Transverse colon (tissue), 4 donors: ENCODE measurements at regions not wholly inside any gene's neighbourhood (a gene's known extent, or its start where the extent isn't known, plus 50 kb on each side); places are given as distances from the start of the nearest gene placed in this dataset.

Source experiments
- DNase-seq: peaks from one replicate; pipeline ENCODE4 v3.0.0-alpha.2; 2019
- H3K27ac ChIP-seq, 4 donors: fragments of 200-600 bp; sonication (generic); 2 replicates each; pipeline ENCODE4 v1.5.1; 2016 to 2018; ENCODE audit warnings: inconsistent platforms in 4 of 4
- H3K27me3 ChIP-seq: fragments of 200-600 bp; sonication (generic); 2 replicates; pipeline ENCODE4 v1.5.1; 2017; ENCODE audit warnings: inconsistent platforms
- H3K36me3 ChIP-seq, 4 donors: fragments of 200-600 bp; sonication (generic); 2 replicates each; pipeline ENCODE4 v1.5.1; 2017 to 2019; ENCODE audit warnings: inconsistent platforms in 4 of 4
- H3K4me1 ChIP-seq, 4 donors: fragments of 200-600 bp; sonication (generic); 2 replicates each; pipeline ENCODE4 v1.5.1; 2017 to 2020; ENCODE audit warnings: inconsistent platforms in 4 of 4
- H3K4me3 ChIP-seq, 4 donors: fragments of 200-600 bp; sonication (generic); 1 replicate in 1 of 4; 2 replicates in 3 of 4; pipeline versions ENCODE4 v1.5.1 to v1.6.1; 2017 to 2019; ENCODE audit warnings: inconsistent platforms in 4 of 4
- H3K9me3 ChIP-seq, 2 donors: fragments of 200-600 bp; sonication (generic); 2 replicates each; pipeline ENCODE4 v1.5.1; 2017 to 2019; ENCODE audit warnings: inconsistent platforms in 2 of 2
- EP300 ChIP-seq: sonication (generic); formaldehyde crosslinking; IDR thresholded peaks from one replicate; pipeline ENCODE4 v1.6.1; 2017; ENCODE audit warnings: antibody characterized with exemption, low read depth
- POLR2A ChIP-seq: fragments of 450-650 bp; IDR thresholded peaks from one replicate; pipeline ENCODE4 v1.6.1; 2016; ENCODE audit warnings: antibody characterized with exemption, mild to moderate bottlenecking, moderate library complexity
- POLR2AphosphoS5 ChIP-seq, 3 donors: sonication (generic); formaldehyde crosslinking; IDR thresholded peaks; one replicate each; pipeline ENCODE4 v1.6.1; 2016; ENCODE audit warnings: antibody characterized with exemption in 3 of 3
- WGBS, 2 donors: methylation state at CpG; one replicate each; pipeline ENCODE4 v1.1.5; 2018; ENCODE audit warnings: low coverage in 1 of 2; 5-methylcytosine and 5-hydroxymethylcytosine counted together
- in situ Hi-C, 4 donors: fragments of 200-750 bp; cut with MboI; loops; one replicate each; pipeline versions ENCODE4 v1.15.0 to v1.15.1; 2017; ENCODE audit warnings: low sequenced_read_pairs in 3 of 4, low pct_ligation_motif_present in 1 of 4, low pct_unique_long_range_greater_than_20kb in 1 of 4
- intact Hi-C: fragments of 100-400 bp; cut with DNase I; formaldehyde crosslinking; loops from one replicate; pipeline ENCODE4 v1.15.1; 2023; ENCODE audit warnings: low total_unique reads
- TF ChIP-seq, protein P1 (sequence below), 5 experiments: fragments of 200-600 bp in 3 of 5; fragments of 450-650 bp in 2 of 5; sonication (generic) in 3 of 5; IDR thresholded peaks; 1 replicate in 2 of 5; 2 replicates in 3 of 5; pipeline ENCODE4 v1.5.1; 2016 to 2017; ENCODE audit warnings: antibody characterized with exemption in 5 of 5, inconsistent platforms in 3 of 5, mild to moderate bottlenecking in 2 of 5, moderate library complexity in 1 of 5

DNA sequence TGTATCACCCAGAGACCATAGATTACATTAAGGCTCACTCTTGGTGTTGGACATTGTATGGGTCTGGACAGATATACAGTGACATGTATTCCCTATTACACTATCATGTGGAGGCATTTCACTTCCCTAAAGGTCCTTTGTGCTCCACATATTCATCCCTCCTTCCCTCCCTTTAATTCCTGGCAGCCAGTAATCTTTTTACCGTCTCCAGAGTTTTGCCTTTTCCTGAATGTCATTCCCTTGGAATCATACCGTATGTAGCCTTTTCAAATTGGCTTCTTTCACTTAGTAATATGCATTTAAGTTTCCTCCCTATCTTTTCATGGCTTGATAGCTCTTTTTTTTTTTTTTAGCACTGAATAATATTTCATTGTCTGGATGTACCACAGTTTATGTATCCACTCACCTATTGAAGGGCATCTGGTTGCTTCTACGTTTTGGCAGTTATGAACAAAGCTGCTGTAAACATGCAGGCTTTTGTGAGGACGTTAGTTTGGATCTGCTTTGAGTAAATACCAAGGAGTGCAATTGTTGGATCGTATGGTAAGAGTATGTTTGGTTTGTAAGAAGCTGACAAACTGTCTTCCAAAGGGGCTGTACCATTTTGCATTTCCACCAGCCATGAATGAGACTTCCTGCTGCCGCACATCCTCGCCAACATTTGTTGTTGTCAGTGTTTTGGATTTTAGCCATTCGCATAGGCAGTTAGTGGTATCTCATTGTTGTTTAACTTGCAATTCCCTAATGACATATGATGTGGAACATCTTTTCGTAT, 122.1 kb upstream of the SMIM23 start:
- intact Hi-C loops, result no loop called here
- no peak for DNase-seq
- H3K36me3 ChIP-seq, result no peaks in the 10 kb centered on the region
- in situ Hi-C loops, result no loop called here
- WGBS, 2 donors, result 75 to 78% methylated on average over 9 of the region's 9 CpGs
- H3K27me3 ChIP-seq, result no peaks in the 10 kb centered on the region
- no peak overlapping the region for H3K27ac ChIP-seq
- no peaks in the 10 kb centered on the region for H3K4me1 ChIP-seq
- no peaks in the 10 kb centered on the region for H3K9me3 ChIP-seq
- H3K4me3 ChIP-seq, result no peak overlapping the region
- TF ChIP-seq EP300 (no peak), POLR2AphosphoS5 (IDR thresholded peaks at IDR 0.05) (no peak), POLR2A (no peak)
- TF ChIP-seq, protein P1, sequence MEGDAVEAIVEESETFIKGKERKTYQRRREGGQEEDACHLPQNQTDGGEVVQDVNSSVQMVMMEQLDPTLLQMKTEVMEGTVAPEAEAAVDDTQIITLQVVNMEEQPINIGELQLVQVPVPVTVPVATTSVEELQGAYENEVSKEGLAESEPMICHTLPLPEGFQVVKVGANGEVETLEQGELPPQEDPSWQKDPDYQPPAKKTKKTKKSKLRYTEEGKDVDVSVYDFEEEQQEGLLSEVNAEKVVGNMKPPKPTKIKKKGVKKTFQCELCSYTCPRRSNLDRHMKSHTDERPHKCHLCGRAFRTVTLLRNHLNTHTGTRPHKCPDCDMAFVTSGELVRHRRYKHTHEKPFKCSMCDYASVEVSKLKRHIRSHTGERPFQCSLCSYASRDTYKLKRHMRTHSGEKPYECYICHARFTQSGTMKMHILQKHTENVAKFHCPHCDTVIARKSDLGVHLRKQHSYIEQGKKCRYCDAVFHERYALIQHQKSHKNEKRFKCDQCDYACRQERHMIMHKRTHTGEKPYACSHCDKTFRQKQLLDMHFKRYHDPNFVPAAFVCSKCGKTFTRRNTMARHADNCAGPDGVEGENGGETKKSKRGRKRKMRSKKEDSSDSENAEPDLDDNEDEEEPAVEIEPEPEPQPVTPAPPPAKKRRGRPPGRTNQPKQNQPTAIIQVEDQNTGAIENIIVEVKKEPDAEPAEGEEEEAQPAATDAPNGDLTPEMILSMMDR (IDR thresholded peaks at IDR 0.05), result no peak

GRCh38 chr5:171664489-171664888, 121.1 kb upstream of the SMIM23 start:
- TF ChIP-seq POLR2AphosphoS5 (IDR thresholded peaks at IDR 0.05) (no peak), POLR2A (no peak)
- TF ChIP-seq, protein P1 (IDR thresholded peaks at IDR 0.05), result no peak
- Histone ChIP-seq H3K4me3 (no peak overlapping the region), H3K4me1 (no peaks in the 10 kb centered on the region), H3K36me3 (no peaks in the 10 kb centered on the region), H3K27me3 (no peaks in the 10 kb centered on the region), H3K27ac (no peak overlapping the region), H3K9me3 (no peaks in the 10 kb centered on the region)
- no peak for DNase-seq
- intact Hi-C loops (no loop called here), in situ Hi-C loops (no loop called here)
- 45 to 76% methylated on average over 3 to 4 of the region's 4 CpGs for WGBS, 2 donors

- intact Hi-C loops, result no loop called here
- no peak overlapping the region for H3K4me3 ChIP-seq
- TF ChIP-seq, protein P1 (IDR thresholded peaks at IDR 0.05), result no peak
- TF ChIP-seq POLR2AphosphoS5 (IDR thresholded peaks at IDR 0.05) (no peak), POLR2A (no peak), EP300 (no peak)
- H3K27me3 ChIP-seq, result no peaks in the 10 kb centered on the region
- no peaks in the 10 kb centered on the region for H3K36me3 ChIP-seq
- no peaks in the 10 kb centered on the region for H3K4me1 ChIP-seq
- in situ Hi-C loops, result no loop called here
- no peak for DNase-seq
- no peaks in the 10 kb centered on the region for H3K9me3 ChIP-seq
- 83 to 92% methylated on average over 2 to 10 of the region's 10 CpGs for WGBS, 2 donors
- no peak overlapping the region for H3K27ac ChIP-seq
Measured at GRCh38 chr5:171666815-171667214, 118.8 kb upstream of the SMIM23 start.

DNA sequence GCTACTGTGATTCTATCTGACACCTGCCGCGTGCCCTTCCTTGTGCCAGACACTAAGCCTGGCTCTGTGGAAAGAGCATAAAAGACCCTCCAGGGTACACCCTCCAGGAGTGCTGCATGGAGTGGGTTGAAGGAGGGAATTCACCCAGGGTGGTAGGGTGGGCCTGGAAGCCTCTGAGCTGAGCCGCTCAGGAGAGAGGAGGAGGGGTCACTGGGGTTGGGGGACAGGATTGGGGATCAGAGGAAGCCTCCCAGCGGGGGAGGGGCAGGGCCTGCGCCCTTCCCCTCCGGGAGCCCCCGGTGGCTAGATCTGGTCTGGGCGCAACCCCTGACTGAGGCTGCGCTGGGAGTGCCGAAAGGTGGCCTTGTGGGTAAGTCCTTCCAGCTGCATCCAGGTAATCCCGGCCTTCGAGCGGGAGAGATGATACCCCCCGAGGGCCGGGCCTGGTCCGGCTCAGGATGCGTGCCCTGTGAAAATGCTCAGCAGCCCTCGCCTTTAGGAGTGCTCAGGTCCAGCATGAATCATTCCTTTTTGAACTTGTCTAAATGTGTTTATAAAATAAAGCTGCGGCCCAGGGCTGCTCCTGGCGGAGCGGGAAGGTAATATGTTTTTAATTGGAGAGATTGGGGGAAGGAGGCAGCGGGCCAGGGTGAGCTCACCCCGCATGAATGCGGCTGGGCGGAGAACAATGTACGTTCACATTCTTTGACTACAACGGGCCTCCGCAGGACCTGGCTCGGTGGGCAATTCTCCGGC, 118.1 kb upstream of the SMIM23 start:
- Histone ChIP-seq H3K27me3 (no peaks in the 10 kb centered on the region), H3K9me3 (no peaks in the 10 kb centered on the region), H3K4me3 (no peak overlapping the region), H3K36me3 (no peaks in the 10 kb centered on the region), H3K27ac (no peak overlapping the region), H3K4me1 (no peaks in the 10 kb centered on the region)
- WGBS, 2 donors, result 49 to 83% methylated on average over 7 to 26 of the region's 30 CpGs
- DNase-seq, result no peak
- in situ Hi-C loops, result no loop called here
- TF ChIP-seq, protein P1 (IDR thresholded peaks at IDR 0.05), result no peak
- no peak for TF ChIP-seq POLR2A
- no peak for TF ChIP-seq POLR2AphosphoS5 (IDR thresholded peaks at IDR 0.05)
- intact Hi-C loops, result no loop called here
